Epithelial cell of proximal tubule (primary cell): ENCODE measurements at regions not wholly inside any gene's neighbourhood (a gene's known extent, or its start where the extent isn't known, plus 50 kb on each side); places are given as distances from the start of the nearest gene placed in this dataset.

Experiments used
- DNase-seq: peaks from one replicate; pipeline ENCODE4 v3.0.0-alpha.2; 2011; ENCODE audit warnings: low read depth
- H3K4me3 ChIP-seq: 2 replicates; pipeline ENCODE4 v1.5.1; 2011; ENCODE audit warnings: low read depth, mild to moderate bottlenecking, low read length
- TF ChIP-seq, protein P1 (sequence below): conservative IDR thresholded peaks from 2 replicates; pipeline ENCODE4 v1.5.1; 2012; ENCODE audit warnings: low read depth, mild to moderate bottlenecking, low read length

GRCh38 chr13:73898899-73899298 is 235.3 kb downstream of the KLF12 start:
- no peak overlapping the region for H3K4me3 ChIP-seq
- TF ChIP-seq, protein P1, sequence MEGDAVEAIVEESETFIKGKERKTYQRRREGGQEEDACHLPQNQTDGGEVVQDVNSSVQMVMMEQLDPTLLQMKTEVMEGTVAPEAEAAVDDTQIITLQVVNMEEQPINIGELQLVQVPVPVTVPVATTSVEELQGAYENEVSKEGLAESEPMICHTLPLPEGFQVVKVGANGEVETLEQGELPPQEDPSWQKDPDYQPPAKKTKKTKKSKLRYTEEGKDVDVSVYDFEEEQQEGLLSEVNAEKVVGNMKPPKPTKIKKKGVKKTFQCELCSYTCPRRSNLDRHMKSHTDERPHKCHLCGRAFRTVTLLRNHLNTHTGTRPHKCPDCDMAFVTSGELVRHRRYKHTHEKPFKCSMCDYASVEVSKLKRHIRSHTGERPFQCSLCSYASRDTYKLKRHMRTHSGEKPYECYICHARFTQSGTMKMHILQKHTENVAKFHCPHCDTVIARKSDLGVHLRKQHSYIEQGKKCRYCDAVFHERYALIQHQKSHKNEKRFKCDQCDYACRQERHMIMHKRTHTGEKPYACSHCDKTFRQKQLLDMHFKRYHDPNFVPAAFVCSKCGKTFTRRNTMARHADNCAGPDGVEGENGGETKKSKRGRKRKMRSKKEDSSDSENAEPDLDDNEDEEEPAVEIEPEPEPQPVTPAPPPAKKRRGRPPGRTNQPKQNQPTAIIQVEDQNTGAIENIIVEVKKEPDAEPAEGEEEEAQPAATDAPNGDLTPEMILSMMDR = no peak
- DNase-seq = no peak

DNA sequence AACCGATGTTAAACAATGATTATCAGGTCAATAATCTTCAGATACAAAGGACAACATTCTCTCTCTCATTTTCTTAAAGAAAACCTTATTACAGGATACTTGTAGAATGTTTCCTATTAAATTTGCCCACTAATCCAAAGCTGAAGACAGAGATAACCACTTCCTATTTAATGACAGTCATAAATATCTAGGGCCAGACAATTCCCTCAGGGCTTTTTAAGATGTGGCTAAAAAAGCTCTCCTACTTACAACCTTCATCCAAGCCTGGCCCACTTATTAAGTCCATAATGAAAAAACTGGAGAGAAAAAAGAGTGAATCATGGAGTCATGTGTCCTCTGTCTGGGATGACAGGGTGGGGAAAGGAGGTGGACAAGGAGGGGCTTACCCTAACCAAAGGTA is 235.9 kb downstream of the KLF12 start:
- no peak overlapping the region for H3K4me3 ChIP-seq
- TF ChIP-seq, protein P1 = no peak
- no peak for DNase-seq

GRCh38 chr13:73894995-73895571 is 239.1 kb downstream of the KLF12 start:
- H3K4me3 ChIP-seq = no peak overlapping the region
- no peak for DNase-seq
- TF ChIP-seq, protein P1 = no peak

GRCh38 chr13:73893833-73894232 is 240.4 kb downstream of the KLF12 start:
- no peak overlapping the region for H3K4me3 ChIP-seq
- TF ChIP-seq, protein P1 = no peak
- DNase-seq = no peak

GRCh38 chr13:73891805-73892204 is 242.4 kb downstream of the KLF12 start:
- no peak for DNase-seq
- TF ChIP-seq, protein P1 = no peak
- H3K4me3 ChIP-seq = no peak overlapping the region

DNA sequence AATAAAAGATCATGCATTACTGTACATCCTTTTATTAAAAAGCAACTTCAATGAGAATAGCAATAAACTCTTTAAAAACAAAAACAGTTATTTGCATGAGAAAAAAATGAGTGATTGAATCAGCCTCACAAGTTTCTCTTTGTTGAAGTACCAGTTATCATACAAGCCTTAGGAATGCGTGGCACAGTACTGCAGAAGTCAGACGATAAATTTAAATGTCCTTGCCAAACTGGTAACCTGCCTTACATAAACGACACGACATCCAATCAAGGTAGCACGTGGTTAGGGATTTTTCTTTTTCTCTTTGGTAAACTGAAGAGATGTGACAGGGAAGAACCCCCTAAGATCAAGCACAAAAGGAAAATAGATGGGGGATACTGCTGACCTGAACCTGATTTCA is 251.0 kb downstream of the KLF12 start:
- DNase-seq = no peak
- TF ChIP-seq, protein P1 = no peak
- no peak overlapping the region for H3K4me3 ChIP-seq

- DNase-seq = no peak
- no peak overlapping the region for H3K4me3 ChIP-seq
- TF ChIP-seq, protein P1 = no peak
These were observed 253.8 kb downstream of the KLF12 start for GRCh38 chr13:73880365-73880764.
